Suprapubic skin (tissue), 3 donors: ENCODE measurements at regions not wholly inside any gene's neighbourhood (a gene's known extent, or its start where the extent isn't known, plus 50 kb on each side); places are given as distances from the start of the nearest gene placed in this dataset.

ENCODE experiments used
- CTCF ChIP-seq, 2 donors: fragments of 200-600 bp in 1 of 2; fragments of 450-650 bp in 1 of 2; sonication (generic) in 1 of 2; IDR thresholded peaks; one replicate each; pipeline ENCODE4 v1.5.1; 2016 to 2019; ENCODE audit warnings: antibody characterized with exemption in 2 of 2, mild to moderate bottlenecking in 1 of 2, moderate library complexity in 1 of 2
- EP300 ChIP-seq: sonication (generic); formaldehyde crosslinking; IDR thresholded peaks from one replicate; pipeline ENCODE4 v1.6.1; 2017; ENCODE audit warnings: antibody characterized with exemption

GRCh38 chr5:82470185-82470994 lies 192.2 kb upstream of the RPS23 start:
- TF ChIP-seq CTCF (IDR thresholded peaks at IDR 0.05) = no peak
- TF ChIP-seq EP300 = no peak
